ENCODE measurements at regions not wholly inside any gene's neighbourhood (a gene's known extent, or its start where the extent isn't known, plus 50 kb on each side); places are given as distances from the start of the nearest gene placed in this dataset.

- H3K36me3 Mint-ChIP-seq (ENCODE audit: unreplicated experiment), result no peaks in the 10 kb centered on the region
- no peak overlapping the region for H3K4me3 Mint-ChIP-seq (ENCODE audit: unreplicated experiment)
- H3K4me1 Mint-ChIP-seq (ENCODE audit: unreplicated experiment), result no peaks in the 10 kb centered on the region
- H3K9me3 Mint-ChIP-seq (ENCODE audit: unreplicated experiment), result no peaks in the 10 kb centered on the region
- H3K27ac Mint-ChIP-seq (ENCODE audit: unreplicated experiment), result no peak overlapping the region
- DNase-seq (ENCODE audit: extremely low spot score, unreplicated experiment), result no peak
- no peak for TF ChIP-seq CTCF (IDR thresholded peaks at IDR 0.05)
- peaks cover 45% of the 10 kb centered on the region for H3K27me3 Mint-ChIP-seq (ENCODE audit: unreplicated experiment)
These were observed 179.8 kb downstream of the CXCL12 start for GRCh38 chr10:44205067-44205466.

- Mint-ChIP-seq H3K27ac (ENCODE audit: unreplicated experiment) (no peak overlapping the region), H3K27me3 (ENCODE audit: unreplicated experiment) (peaks cover 43% of the 10 kb centered on the region), H3K4me1 (ENCODE audit: unreplicated experiment) (peaks cover 6% of the 10 kb centered on the region), H3K4me3 (ENCODE audit: unreplicated experiment) (no peak overlapping the region), H3K9me3 (ENCODE audit: unreplicated experiment) (no peaks in the 10 kb centered on the region), H3K36me3 (ENCODE audit: unreplicated experiment) (no peaks in the 10 kb centered on the region)
- TF ChIP-seq CTCF (IDR thresholded peaks at IDR 0.05), result no peak
- no peak for DNase-seq (ENCODE audit: extremely low spot score, unreplicated experiment)
These were observed 181.4 kb downstream of the CXCL12 start for GRCh38 chr10:44203535-44203934.

- DNase-seq (ENCODE audit: extremely low spot score, unreplicated experiment), result no peak
- Mint-ChIP-seq H3K27me3 (ENCODE audit: unreplicated experiment) (peaks cover 39% of the 10 kb centered on the region), H3K27ac (ENCODE audit: unreplicated experiment) (no peak overlapping the region), H3K4me1 (ENCODE audit: unreplicated experiment) (peaks cover 12% of the 10 kb centered on the region), H3K4me3 (ENCODE audit: unreplicated experiment) (no peak overlapping the region), H3K36me3 (ENCODE audit: unreplicated experiment) (no peaks in the 10 kb centered on the region), H3K9me3 (ENCODE audit: unreplicated experiment) (no peaks in the 10 kb centered on the region)
- TF ChIP-seq CTCF (IDR thresholded peaks at IDR 0.05), result no peak
These were observed 181.9 kb downstream of the CXCL12 start for GRCh38 chr10:44202952-44203351.

- no peak overlapping the region for H3K4me3 Mint-ChIP-seq (ENCODE audit: unreplicated experiment)
- no peaks in the 10 kb centered on the region for H3K9me3 Mint-ChIP-seq (ENCODE audit: unreplicated experiment)
- H3K27me3 Mint-ChIP-seq (ENCODE audit: unreplicated experiment), result peaks cover 38% of the 10 kb centered on the region
- no peak overlapping the region for H3K27ac Mint-ChIP-seq (ENCODE audit: unreplicated experiment)
- DNase-seq (ENCODE audit: extremely low spot score, unreplicated experiment), result no peak
- TF ChIP-seq CTCF (IDR thresholded peaks at IDR 0.05), result no peak
- H3K4me1 Mint-ChIP-seq (ENCODE audit: unreplicated experiment), result peaks cover 18% of the 10 kb centered on the region
- H3K36me3 Mint-ChIP-seq (ENCODE audit: unreplicated experiment), result no peaks in the 10 kb centered on the region
These were observed 183.2 kb downstream of the CXCL12 start for GRCh38 chr10:44201656-44202055.

GRCh38 chr10:44201011-44201410, 183.9 kb downstream of the CXCL12 start:
- Mint-ChIP-seq H3K9me3 (ENCODE audit: unreplicated experiment) (no peaks in the 10 kb centered on the region), H3K27me3 (ENCODE audit: unreplicated experiment) (peaks cover 38% of the 10 kb centered on the region), H3K36me3 (ENCODE audit: unreplicated experiment) (no peaks in the 10 kb centered on the region), H3K27ac (ENCODE audit: unreplicated experiment) (no peak overlapping the region), H3K4me3 (ENCODE audit: unreplicated experiment) (no peak overlapping the region), H3K4me1 (ENCODE audit: unreplicated experiment) (peaks cover 22% of the 10 kb centered on the region)
- TF ChIP-seq CTCF (IDR thresholded peaks at IDR 0.05), result no peak
- no peak for DNase-seq (ENCODE audit: extremely low spot score, unreplicated experiment)

All from osteocyte (in vitro differentiated cells).